HG02981 (cell line): ENCODE measurements at regions not wholly inside any gene's neighbourhood (a gene's known extent, or its start where the extent isn't known, plus 50 kb on each side); places are given as distances from the start of the nearest gene placed in this dataset.

Experiments used
- ATAC-seq: cut with Tn5 transposase; IDR thresholded peaks from one replicate; pipeline ENCODE4 v1.9.1; 2021; ENCODE audit warnings: mild to moderate bottlenecking, moderate library complexity; ENCODE audit not compliant: unreplicated experiment

DNA sequence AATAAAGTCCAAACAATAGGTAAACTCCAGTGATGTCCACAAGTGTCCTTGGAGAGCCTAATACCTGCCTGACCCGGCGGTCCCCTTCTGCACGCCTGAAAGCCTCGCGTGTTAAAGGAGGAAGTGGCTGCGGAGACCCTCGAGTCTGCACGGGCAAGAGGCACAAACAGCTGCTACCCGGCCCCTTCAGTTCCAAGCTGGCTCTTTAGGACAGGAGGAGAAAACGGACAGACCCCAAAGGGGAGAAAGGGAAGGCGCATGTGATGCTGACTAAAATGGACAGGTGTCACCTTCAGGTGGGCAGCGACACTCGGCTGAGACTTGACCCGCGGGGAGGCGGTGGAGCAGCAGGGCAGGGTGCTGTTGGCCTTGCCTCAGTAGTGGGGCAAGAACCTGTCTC is 102.7 kb upstream of the TENM3 start:
- no peak for ATAC-seq

DNA sequence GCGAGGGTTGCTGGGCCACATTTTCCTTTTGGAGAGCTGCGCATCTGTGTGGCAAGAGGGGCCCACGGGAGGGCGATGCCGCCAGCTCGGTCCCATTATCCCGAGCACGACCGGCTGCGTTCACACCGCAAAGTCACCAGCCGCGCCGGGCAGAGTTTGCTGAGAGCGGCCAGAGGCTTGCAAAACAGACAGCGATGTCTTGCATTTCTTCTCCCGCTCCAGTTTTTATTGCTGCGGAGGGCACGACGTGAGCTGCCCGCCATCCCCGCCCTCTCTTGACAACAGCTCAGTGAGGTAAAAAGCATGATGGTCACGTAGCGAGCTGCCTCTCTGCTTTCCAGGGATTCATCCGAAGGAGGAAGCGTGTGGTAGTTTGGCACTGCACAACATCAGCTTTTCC is 102.1 kb upstream of the TENM3 start:
- ATAC-seq = no peak

DNA sequence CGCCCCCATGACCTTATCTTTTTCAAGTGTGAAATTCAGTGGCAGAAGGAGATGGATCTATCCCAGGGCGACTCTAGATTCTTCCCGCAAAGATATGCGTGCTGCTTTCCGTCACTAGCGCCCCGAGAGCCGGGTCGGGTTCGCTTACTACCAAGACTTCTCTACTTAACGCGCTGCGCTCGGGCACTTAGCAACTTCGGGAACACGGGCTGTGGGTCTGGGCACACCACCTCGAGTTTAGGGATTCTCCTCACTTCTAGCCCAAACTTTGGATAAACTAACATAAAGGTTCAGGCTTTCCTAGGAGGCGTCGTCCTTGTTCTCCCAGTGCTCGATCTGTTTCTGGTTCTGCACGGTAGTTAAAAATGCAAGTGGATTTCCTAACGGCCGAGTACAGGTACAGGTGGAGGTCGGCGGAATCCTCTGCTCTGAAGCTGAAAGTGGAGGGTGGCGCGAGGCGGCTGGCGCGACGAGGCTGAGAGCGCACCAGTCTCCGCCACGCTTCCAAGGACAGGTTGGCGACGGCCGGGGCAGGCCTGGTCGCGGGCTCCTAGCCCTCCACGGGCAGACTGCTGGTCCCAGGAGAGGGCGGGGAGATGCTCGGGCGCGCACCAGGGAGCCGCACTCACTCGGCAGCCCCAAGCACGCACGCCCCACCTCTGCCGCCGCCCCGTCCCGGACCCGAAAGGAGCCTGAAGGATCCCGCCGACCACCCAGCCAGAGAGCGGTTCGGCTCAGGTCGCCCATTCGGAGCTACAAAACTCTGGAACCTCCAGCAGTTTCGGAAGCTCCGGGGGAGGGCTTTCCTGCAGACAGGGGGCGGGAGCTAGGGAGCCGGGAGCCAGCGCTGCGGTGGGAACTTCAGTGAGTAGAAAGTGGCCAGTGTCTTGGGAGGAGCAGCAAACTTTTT is 100.8 kb upstream of the TENM3 start:
- no peak for ATAC-seq

DNA sequence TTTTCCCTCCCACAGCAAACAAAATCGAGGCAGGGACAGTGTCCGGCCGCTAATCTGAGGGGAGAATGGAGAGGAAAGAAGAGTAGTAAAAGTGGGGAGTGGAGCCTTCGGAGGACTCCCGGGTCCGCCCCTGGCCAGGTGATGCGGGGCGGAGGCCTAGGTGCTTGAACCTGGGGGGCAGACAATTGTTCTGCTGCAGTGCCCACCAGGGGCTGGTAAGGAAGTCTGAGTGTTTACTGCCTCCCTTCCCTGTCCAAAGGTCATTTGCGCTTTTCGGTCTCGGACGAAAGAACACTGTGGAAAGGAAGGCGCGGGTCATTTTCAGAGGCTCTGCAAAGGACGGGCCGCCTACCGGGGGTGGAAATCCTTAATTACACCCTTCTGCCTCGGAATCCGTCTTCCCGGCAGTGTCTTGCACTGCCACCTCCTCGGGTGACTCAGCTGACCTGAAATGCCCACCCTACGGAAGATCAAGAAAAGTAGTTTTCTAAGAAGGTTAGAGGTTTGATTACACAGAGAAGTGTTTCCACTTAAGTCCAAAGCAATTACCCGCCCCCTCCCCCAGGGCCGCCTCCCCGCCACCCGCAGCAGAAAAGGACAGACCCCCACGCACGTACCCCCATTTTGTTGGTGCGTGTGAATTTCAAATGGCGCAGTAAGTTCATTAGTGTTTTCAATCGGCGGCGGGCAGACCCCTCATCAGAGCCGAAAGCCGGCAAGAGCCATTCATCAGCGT is 99.9 kb upstream of the TENM3 start:
- no peak for ATAC-seq

DNA sequence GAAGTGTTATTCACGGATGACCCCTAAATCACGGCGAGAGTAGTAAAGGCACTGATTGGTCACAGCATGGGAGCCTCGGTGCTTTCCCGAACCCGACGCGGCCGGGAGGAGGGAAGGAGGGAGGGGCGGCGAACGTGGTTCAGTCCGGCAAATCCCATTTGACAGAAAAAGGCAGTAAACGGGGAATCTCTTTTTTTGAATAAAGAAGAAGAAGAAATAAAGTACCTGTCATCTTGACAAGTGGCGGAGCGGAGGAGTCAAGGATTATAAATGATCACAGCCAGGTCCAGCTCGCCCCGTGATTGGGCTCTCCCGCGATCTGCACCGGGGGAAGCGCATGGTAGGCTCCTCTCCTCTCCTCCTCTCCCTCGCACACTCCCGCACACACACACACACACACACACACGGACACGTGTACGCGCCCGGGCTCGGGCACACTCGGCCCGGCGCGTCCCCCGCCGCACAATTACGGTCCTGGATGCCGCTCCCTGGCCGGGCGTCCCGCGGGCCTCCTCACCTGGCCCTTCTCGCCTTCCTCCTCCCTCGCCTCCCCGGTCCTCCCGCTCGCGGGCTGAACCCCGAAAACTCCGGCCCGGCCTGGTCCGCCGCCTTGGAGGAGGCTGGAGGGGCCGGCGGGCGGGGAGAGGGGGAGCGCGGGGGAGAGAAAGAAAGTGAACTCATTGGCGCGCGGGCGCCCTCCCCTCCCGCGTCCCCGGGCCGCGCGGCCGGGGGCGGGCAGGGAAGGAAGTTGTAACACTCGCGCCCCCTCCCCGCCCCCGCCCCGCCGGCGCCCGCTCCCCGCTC is 99.2 kb upstream of the TENM3 start:
- no peak for ATAC-seq

DNA sequence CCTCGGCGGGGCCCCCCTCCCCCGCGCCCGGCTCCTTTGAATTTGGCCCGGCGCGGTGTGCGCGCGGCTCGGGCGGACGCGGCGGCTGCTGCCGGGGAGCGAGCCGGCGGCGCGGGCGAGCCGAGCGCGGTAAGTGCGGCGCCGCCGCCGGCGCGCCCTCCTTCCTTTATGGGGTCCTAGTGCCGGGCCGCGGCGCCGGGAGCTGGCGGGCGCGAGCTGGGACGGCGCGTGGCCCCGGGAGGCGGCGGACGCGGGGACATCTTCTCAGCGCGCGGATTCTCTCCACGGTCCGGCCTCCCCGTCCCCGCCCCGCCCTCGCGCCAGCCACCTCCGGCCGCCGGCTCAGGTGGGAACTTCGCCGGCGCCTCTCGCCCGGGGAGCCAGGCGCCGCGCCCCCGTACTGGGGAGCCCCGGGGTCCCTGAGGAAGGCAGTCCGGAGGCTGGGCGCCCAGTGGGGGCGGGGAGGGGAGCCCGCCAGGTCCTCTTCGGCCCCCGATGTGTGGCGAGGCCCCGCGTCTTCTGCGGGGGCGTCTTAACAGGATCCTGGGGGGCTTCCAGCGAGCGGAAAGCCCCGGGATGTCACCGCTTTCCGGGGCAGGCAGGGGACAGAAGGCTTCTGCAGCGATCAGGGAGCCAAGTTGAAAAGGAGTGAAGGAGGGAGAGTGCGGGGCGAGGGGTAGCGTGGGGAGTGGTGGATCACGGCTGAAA is 98.4 kb upstream of the TENM3 start:
- no peak for ATAC-seq

DNA sequence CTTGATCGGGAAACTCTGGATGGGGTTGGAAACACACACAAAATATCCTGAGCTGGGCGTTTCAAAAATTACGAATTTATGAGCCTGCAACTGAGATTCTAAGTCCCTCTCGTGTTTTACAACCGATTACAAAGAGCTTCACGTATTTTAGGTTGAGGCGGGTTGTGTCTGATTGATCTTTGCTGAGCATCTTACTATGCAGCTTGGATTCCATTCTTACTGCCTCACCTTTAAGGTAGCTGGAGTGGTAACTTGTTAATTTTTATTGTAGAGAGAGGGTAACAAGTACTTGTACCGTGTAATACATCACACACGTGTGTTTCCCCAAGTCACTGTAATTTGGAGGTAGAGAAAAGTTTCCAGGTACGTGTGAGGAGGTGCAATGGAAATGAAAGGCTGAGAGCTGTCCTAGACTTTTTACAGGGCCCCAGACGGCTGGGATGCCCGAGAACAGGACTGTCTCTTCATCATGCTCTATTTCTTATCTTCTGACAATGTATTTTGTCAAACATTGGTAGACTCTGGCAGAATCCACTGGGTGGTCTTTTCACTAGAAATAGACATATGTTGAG is 97.8 kb upstream of the TENM3 start:
- no peak for ATAC-seq

DNA sequence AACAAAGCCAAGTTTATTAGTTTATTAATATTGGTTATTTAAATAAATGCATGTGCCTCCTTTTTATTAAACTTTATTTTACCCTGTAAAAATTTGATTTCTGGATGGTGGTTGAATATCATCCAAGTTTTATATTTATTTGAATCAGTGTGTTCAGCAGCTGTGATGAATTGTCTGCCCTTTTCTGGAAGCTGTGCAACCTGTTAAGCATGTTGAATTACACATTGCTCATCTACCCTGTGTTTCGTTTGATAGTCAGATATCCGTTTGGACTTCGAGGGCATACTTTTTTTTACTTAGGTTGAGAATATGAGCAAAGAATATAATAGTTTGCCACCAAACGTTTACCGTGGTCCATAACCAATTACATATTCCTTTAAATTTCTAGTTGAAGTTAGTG is 95.8 kb upstream of the TENM3 start:
- no peak for ATAC-seq

DNA sequence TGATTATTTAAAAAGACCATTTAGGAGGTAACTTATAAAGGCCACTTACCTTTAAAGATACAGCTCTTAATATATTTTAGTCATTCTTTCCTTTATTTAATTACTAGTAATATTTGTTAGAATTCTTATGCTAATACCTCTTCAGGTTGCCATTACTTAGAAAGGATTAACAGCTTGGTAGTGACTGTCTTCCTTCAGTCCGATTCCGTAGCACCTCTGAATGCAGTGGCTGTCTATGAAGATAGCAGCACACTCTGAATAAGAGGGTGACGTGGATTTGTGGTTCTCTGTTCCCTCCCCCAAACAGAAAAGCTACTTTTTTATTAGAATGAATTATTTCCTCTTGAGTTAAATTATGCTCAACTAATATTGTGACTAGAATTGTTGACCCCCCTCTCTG is 92.6 kb upstream of the TENM3 start:
- ATAC-seq = no peak

DNA sequence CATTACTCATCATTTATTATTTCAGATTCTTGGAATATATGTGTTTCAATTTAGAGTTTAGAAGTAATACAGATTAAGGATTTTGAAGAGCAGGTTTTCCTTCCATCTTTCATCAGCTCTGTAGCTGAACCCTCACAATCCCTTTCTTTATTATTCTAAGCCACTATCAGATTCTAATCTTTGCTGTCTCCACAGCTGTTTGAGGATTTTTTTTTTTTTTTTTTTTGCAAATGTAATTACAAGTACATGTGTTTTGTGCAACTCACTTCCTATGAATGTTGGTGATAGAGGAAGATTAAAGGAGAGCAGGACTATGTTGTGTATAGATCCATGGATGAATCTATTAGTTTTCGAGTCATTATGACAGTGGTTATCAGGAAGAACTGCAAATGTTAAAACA is 87.4 kb upstream of the TENM3 start:
- no peak for ATAC-seq

DNA sequence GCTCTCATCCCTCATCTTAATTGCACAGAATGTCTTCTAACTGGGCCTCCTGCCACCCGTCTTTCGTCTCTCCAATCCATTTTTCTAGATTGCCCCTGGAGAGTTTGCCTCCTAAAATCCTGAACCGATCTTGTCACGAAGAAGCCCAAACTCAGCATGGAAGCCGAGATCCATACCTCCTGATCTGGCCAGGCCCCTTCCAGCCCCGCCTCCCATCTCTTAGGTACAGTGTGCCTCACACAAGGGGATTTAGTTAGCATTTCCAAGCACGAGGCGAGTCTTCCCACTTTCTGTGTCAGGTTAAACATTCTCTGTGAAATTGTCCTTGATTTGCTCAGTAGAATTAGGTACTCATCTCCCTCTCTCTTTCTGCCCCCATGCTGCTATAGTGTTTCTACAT is 80.0 kb upstream of the TENM3 start:
- no peak for ATAC-seq

DNA sequence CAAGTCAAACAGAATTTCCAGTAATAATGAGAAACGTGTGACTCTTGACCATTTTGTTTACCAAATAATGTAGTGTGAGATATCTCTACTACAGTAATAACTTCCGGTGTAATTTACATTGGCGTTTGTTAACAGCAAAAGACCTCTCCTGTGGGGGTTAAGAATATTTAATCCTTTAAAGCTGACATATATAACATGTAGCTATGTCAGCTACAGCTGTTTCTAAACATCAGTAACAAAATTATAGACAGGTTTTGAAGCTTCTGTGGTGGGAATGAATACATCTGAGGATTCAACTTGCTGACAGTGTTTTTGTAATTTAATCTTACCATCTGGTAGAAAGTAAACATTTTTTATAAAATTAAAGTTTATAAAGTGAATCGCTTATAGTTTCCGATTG is 73.6 kb upstream of the TENM3 start:
- ATAC-seq = no peak

DNA sequence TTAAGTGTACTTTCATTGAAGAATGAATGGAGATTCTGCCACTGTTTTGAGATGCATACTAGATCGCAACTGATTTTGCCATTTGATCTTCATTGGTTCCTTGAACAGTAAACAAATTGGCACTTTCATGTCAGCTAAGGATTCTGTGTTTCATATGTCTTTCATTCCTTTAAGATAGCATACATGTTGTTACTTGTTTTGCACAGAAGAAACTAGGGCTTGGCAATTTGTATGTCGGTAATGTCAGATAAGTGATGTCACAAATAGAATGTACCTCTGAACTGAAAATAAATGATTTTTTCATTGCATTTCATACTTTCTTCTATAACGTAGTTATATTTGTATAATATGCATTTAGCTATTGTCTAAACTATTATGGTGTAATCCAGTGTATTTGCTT is 73.2 kb upstream of the TENM3 start:
- no peak for ATAC-seq

DNA sequence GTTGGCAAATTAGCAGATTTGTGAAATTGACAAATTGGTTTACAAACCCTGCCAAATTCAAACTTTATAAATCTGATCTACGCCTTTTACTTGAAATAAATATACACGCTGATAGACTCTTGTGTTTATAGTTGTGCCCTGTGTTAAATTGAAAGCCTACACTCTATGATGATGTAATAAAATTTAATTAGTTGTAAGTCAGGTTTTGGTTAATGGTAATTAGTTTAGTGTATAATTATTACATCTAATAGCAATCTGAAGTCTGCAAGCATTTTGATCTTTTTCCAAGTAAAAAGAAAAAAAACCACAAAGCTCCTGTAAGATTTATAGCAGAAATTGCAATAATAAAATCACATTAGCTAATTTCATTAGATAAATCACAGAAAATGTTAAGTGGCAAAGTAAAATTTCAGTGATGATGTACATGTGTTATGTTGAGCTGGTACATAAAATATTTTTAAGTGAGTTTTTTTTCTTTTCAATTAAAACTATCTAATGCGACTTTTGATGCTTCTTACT is 72.7 kb upstream of the TENM3 start:
- no peak for ATAC-seq

DNA sequence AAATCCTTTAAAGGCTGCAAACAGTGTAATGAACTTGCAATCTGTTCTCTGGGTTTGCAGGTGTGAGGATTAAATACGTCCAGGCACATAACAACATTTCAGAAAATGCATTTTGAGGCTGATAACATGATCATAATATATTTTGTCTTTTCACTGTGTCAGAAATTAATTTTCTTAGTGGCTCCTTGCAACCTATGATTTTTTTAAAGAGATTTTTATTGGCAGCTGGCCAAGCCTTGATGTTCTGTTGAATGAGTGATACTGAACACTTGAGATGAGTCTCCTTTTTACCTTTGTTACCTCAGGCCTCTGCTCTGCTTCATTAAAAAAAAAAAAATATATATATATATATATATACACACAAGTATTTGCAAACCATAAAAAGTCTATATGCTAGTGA is 68.2 kb upstream of the TENM3 start:
- ATAC-seq = no peak

DNA sequence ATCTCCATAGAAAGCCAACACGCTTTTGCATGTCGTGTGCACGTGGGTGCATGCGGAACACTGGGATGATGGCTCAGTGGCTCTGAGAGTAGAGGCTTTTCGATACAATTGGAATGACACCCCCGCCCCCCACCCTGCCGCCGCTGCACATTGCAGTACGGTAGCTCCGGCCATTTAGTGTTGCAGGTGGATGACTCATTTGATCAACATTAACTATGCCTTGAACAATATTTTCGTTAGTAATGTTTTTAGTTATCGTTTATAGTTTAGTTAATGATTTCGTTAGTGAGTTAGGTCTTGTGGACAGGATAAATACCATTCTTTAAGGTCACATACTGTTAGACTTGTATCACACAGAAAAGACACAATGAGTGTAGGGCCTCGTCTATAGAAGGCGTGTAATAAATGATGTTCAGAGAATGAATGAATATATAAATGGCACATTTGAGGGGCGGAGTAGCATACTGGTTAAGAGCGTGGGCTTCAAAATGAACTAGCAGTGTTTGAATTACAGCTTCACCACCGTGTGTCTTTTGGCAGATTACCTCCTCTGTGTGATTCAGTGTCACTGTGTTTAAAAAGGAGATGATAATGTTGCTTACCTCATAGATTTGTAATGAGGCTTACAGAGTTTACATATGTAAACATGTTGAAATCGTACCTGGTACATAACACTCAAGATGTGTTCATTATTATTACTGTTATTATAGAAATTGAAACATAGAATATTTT is 67.2 kb upstream of the TENM3 start:
- ATAC-seq = no peak

DNA sequence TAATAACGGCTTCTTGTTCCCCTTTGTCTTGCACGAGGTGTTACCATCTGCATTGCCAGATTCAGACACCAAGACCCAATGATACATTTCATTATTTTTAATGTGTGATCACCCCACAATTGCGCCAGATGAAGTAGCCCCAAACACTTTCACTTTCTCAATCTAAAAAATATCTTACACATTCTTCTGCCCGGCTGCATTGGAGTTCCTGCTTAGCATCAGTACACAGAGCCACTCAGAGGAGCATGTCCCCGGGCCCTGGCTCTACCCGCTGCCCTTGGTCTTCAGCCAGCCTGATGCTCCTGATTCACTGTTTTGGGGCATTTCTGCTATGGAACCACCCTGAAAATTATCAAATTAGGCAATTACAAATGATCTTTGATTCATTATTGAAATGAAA is 66.0 kb upstream of the TENM3 start:
- ATAC-seq = no peak

DNA sequence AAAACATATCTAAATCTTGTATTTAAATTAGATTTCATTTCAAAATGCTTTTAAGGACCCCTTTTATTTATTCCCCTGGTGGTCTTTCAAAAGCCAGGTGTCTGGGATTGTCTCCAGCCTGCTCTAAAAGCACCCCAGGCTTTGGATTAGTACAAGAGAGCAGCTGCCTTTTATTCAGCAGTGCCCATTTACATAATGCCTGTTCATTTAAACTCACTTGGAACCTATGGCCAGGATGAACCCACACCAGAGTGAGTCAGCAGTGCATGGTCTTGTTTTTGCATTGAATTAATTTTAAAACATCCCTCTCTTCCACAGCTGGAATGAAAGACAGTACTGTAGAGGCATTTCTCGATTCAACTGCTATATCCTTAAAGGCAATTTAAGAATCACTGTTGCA is 64.1 kb upstream of the TENM3 start:
- no peak for ATAC-seq

DNA sequence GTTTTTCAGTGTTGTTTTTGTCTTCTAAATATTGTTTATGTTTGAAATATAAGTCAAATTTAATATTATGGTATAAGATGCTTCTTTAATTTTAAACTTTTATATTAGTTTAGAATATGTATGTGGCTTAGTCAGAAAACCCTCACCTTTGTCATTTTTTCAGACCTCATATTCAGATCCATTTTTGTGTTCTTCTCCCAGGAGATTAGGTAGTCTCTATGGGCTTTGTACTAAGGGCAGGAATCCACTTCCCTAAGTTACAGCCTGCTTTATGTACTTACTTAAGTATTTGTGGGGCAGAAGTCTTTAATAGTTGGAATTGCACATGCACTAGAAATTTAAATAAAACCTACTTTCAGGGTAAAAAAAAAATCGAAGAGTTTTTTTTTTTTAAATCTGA is 63.5 kb upstream of the TENM3 start:
- no peak for ATAC-seq

DNA sequence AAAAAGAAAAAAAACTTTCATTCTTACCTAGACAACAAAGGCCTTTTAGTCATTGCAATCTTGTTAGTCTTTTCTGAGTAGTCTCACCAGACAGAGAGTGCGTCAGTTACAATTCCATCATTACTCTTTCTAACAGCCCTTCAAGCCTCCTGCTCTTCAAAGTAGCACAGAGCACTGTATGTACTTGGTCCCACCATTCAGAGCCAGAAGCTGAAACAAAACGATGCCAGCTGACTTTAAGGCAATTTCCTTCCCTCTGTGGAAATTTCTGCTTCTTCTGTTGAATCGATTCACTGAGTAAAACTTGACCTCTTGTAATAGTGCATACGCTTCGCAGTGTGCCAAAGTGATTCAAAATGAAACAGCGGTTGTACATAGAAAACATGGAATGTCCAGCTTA is 57.7 kb upstream of the TENM3 start:
- no peak for ATAC-seq
